Uterus (tissue), 2 donors: ENCODE measurements at regions not wholly inside any gene's neighbourhood (a gene's known extent, or its start where the extent isn't known, plus 50 kb on each side); places are given as distances from the start of the nearest gene placed in this dataset.

Experiments
- CTCF ChIP-seq, 4 experiments: fragments of 200-600 bp in 2 of 4; fragments of 450-650 bp in 2 of 4; sonication (generic) in 2 of 4; IDR thresholded peaks; one replicate each; pipeline ENCODE4 v1.5.1; 2016 to 2019; ENCODE audit warnings: antibody characterized with exemption in 4 of 4, mild to moderate bottlenecking in 2 of 4, moderate library complexity in 1 of 4
- POLR2A ChIP-seq, 2 donors: fragments of 450-650 bp; IDR thresholded peaks; one replicate each; pipeline ENCODE4 v1.6.1; 2016; ENCODE audit warnings: antibody characterized with exemption in 2 of 2, mild to moderate bottlenecking in 1 of 2, moderate library complexity in 1 of 2

DNA sequence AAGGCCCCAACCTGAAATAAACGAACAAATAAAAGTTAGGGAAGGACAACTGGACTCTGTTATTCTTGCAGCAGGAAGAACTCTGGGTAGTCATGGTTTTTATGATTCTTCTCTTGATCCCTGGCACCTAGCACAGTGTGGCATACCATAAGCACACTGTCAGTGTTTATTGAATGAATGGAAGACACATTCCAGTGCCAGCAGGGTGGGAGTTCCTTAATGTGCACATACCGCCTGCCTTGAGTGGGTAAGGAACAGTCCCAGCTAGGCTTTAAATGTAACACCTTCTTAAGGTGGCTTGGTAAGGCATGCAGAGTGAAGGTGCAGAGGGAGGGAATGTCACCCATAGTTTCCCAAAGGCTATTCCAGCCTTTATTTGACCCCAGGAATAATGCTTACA lies 162.9 kb upstream of the CEP162 start:
- TF ChIP-seq CTCF (IDR thresholded peaks at IDR 0.05) (no peak), POLR2A (IDR thresholded peaks at IDR 0.05) (no peak)
